Memory B cell (primary cell): ENCODE measurements at regions not wholly inside any gene's neighbourhood (a gene's known extent, or its start where the extent isn't known, plus 50 kb on each side); places are given as distances from the start of the nearest gene placed in this dataset.

Experiments
- ATAC-seq: fragments of 150-1000 bp; cut with Tn5 transposase; 2 replicates; pipeline ENCODE4 v1.10.0; 2021; ENCODE audit warnings: low read depth, mild to moderate bottlenecking, moderate library complexity
- DNase-seq, 2 donors: peaks; one replicate each; pipeline ENCODE4 v3.0.0; 2022; ENCODE audit warnings: low spot score in 2 of 2
- H3K27ac Mint-ChIP-seq: one replicate; pipeline ENCODE4 v1.8.0; 2022; ENCODE audit warnings: mild to moderate bottlenecking, moderate library complexity, mixed read lengths
- H3K27me3 Mint-ChIP-seq: one replicate; pipeline ENCODE4 v1.8.0; 2022; ENCODE audit warnings: mixed read lengths
- H3K36me3 Mint-ChIP-seq: one replicate; pipeline ENCODE4 v1.8.0; 2022; ENCODE audit warnings: mild to moderate bottlenecking, mixed read lengths
- H3K4me1 Mint-ChIP-seq: one replicate; pipeline ENCODE4 v1.8.0; 2022; ENCODE audit warnings: mixed read lengths
- H3K4me3 Mint-ChIP-seq: one replicate; pipeline ENCODE4 v1.8.0; 2022; ENCODE audit warnings: mild to moderate bottlenecking, moderate library complexity, mixed read lengths
- H3K9me3 Mint-ChIP-seq: one replicate; pipeline ENCODE4 v1.8.0; 2022; ENCODE audit warnings: mixed read lengths

DNA sequence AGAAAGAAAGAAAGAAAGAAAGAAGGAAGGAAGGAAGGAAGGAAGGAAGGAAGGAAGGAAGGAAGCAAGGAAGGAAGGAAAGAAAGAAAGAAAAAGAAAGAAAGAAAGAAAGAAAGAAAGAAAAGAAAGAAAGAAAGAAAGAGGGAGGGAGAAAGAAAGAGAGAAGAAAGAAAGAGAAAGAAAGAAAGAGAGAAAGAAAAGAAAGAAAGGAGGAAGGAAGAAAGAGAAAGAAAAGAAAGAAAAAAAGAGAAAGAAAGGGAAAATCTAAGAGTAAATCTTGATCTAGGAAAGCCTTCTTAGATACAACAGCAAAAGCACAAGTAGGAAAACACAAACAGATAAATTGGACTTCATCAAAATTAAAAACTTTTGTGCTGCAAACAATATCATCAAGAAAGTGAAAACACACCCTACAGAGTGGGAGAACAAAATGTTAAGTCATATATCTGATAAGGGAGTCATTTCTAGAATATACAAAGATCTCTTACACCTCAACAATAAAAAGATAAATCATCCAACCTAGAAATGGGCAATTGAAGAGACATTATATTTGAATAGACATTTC, 116.8 kb upstream of the FGF3 start:
- DNase-seq, result no peak
- no peak for ATAC-seq
- H3K9me3 Mint-ChIP-seq, result peaks cover 2% of the 10 kb centered on the region
- H3K4me1 Mint-ChIP-seq, result peaks cover 2% of the 10 kb centered on the region
- no peaks in the 10 kb centered on the region for H3K36me3 Mint-ChIP-seq
- H3K27ac Mint-ChIP-seq, result no peak overlapping the region
- no peak overlapping the region for H3K4me3 Mint-ChIP-seq
- H3K27me3 Mint-ChIP-seq, result peaks cover 7% of the 10 kb centered on the region

DNA sequence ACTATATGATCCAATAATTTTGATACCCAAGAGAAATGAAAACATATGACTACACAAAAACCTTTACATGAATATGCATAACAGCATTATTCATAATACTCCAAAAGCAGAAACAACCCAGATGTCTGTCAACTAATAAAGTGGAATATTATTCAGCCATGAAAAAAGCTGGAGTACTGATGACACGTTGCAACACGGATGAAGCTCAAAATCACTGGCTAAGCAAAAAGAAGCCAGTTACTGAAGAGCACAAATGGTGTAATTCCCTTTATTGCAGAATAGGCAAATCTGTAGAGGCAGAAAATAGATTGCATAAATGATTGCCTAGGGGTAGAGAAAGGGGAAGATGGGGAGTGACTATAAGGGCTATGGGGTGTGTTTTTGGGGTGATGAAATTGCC, 117.6 kb upstream of the FGF3 start:
- peaks cover 2% of the 10 kb centered on the region for H3K4me1 Mint-ChIP-seq
- DNase-seq (no peak), ATAC-seq (no peak)
- H3K27ac Mint-ChIP-seq, result no peak overlapping the region
- no peak overlapping the region for H3K4me3 Mint-ChIP-seq
- peaks cover 4% of the 10 kb centered on the region for H3K9me3 Mint-ChIP-seq
- peaks cover 8% of the 10 kb centered on the region for H3K27me3 Mint-ChIP-seq
- no peaks in the 10 kb centered on the region for H3K36me3 Mint-ChIP-seq

- no peaks in the 10 kb centered on the region for H3K4me1 Mint-ChIP-seq
- peaks cover 4% of the 10 kb centered on the region for H3K9me3 Mint-ChIP-seq
- H3K4me3 Mint-ChIP-seq, result no peak overlapping the region
- no peak overlapping the region for H3K27ac Mint-ChIP-seq
- ATAC-seq, result no peak
- no peak for DNase-seq
- peaks cover 7% of the 10 kb centered on the region for H3K27me3 Mint-ChIP-seq
- no peaks in the 10 kb centered on the region for H3K36me3 Mint-ChIP-seq
Observed at GRCh38 chr11:69938206-69938605, 119.0 kb upstream of the FGF3 start.

DNA sequence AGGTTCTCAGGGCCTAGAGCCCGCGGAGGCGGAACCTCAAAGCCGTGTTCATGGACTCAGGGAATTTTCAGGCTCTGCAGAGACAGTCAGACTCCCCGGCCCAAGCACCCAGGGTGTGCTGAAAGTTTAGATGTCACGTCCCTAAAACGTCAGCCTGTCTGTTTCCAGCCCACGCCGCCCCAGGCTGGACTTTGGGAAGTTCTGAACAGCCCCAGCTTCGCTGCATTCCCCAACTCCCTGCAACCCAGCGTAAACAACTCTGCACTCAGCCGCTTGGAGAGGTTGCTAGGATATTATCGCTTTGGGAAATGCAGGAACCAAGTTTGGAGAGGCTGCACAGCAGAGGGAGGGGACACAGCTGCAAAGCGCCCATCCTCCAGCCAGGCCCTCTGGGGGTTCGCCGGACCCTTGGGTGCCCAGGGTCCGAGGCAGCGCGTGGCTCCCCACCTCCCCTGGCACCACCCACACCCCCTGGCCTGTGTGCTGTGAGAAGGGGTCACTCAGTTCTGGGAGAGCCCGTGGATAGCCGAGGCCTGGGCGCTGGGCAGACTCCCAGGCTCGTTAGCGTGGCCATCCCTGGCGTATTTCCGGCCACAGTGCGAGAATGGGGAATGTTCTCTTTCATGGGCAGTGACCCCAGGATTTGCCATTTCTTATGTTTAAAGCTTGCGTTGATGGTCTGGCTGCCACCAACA, 120.5 kb upstream of the FGF3 start:
- no peak for ATAC-seq
- Mint-ChIP-seq H3K27ac (no peak overlapping the region), H3K36me3 (no peaks in the 10 kb centered on the region), H3K4me3 (no peak overlapping the region), H3K4me1 (no peaks in the 10 kb centered on the region), H3K27me3 (peaks cover 8% of the 10 kb centered on the region), H3K9me3 (peaks cover 4% of the 10 kb centered on the region)
- DNase-seq, result no peak

- H3K27me3 Mint-ChIP-seq, result peaks cover 9% of the 10 kb centered on the region
- no peak overlapping the region for H3K4me3 Mint-ChIP-seq
- H3K36me3 Mint-ChIP-seq, result no peaks in the 10 kb centered on the region
- H3K9me3 Mint-ChIP-seq, result peaks cover 4% of the 10 kb centered on the region
- DNase-seq, result no peak
- H3K4me1 Mint-ChIP-seq, result no peaks in the 10 kb centered on the region
- H3K27ac Mint-ChIP-seq, result no peak overlapping the region
- ATAC-seq, result no peak
Observed at GRCh38 chr11:69940246-69940610, 121.0 kb upstream of the FGF3 start.

GRCh38 chr11:69941546-69942332, 122.5 kb upstream of the FGF3 start:
- H3K27ac Mint-ChIP-seq, result no peak overlapping the region
- H3K36me3 Mint-ChIP-seq, result no peaks in the 10 kb centered on the region
- peaks cover 4% of the 10 kb centered on the region for H3K9me3 Mint-ChIP-seq
- no peak for DNase-seq
- H3K4me3 Mint-ChIP-seq, result no peak overlapping the region
- H3K4me1 Mint-ChIP-seq, result no peaks in the 10 kb centered on the region
- ATAC-seq, result no peak
- H3K27me3 Mint-ChIP-seq, result peaks cover 9% of the 10 kb centered on the region

DNA sequence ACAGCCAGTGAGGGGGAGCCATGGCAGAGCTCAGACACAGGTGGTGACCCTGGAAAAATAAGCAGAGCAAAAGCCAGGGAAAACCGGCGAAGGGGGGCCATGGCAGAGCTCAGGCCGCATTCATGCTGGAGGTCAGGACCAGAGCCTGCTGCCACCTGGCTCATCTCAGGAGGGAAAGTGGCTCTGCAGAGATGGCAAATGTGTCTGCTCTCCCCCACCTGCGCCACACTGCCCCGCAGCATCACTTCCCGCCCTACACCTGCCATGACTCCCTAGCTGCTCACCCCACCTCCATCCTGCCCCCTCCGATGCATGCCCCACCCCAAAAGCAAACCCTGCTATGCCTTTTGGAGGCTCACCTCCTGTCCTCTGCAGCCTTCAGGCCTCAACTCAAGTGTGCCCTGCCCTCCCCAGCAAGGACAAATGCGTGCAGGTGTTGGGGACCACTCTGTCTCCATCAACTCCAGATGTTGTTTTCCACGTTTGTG, 123.2 kb upstream of the FGF3 start:
- Mint-ChIP-seq H3K4me1 (no peaks in the 10 kb centered on the region), H3K9me3 (peaks cover 2% of the 10 kb centered on the region)

DNA sequence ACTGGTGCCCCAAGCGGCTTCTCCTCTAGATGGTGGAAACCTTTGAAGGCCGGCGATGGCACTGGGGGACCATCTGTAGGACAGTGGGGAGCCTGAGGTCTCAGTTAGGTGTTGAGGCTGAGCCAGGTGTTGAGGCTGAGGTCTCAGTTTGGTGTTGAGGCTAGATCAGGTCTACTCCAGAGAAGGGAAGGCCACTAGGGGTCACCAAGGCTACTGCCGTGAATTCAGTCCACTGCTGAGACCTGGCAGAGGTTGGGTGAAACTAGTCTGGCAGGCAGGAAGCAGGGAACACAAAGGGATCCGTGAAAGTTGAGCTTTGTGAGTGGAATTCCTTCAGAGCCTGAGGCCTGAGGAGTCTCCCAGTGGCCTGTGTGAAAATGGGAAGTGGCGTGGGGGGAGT, 123.8 kb upstream of the FGF3 start:
- Mint-ChIP-seq H3K4me1 (no peaks in the 10 kb centered on the region), H3K9me3 (peaks cover 2% of the 10 kb centered on the region), H3K4me3 (no peak overlapping the region), H3K27ac (no peak overlapping the region), H3K36me3 (no peaks in the 10 kb centered on the region), H3K27me3 (peaks cover 9% of the 10 kb centered on the region)
- no peak for DNase-seq
- ATAC-seq, result no peak

More for the DNA sequence above, 123.2 kb upstream of the FGF3 start:
- H3K36me3 Mint-ChIP-seq, result no peaks in the 10 kb centered on the region
- no peak for ATAC-seq
- no peak for DNase-seq
- no peak overlapping the region for H3K4me3 Mint-ChIP-seq
- no peak overlapping the region for H3K27ac Mint-ChIP-seq
- H3K27me3 Mint-ChIP-seq, result peaks cover 9% of the 10 kb centered on the region

DNA sequence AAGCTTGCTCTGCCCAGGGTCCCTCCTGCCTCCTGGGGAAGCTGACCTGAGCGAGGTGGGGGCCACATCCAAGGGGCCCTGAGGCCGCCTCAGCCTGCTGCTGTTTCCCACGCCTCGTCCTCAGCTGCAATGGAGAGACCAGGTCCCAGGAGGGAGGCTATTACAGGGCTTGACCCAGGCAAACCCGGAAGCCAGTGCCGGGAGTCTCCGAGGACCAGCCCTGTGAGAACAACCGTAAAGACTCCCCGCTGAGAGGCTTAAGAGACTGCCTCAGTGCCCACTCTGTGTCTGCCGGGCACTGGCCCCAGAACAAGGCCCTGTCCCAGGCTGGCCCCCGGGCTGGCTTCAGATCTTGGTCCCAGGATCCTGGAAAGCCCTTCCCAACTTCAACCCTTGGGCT, 124.3 kb upstream of the FGF3 start:
- no peaks in the 10 kb centered on the region for H3K36me3 Mint-ChIP-seq
- peaks cover 2% of the 10 kb centered on the region for H3K9me3 Mint-ChIP-seq
- ATAC-seq, result no peak
- H3K4me1 Mint-ChIP-seq, result no peaks in the 10 kb centered on the region
- peaks cover 9% of the 10 kb centered on the region for H3K27me3 Mint-ChIP-seq
- H3K27ac Mint-ChIP-seq, result no peak overlapping the region
- H3K4me3 Mint-ChIP-seq, result no peak overlapping the region
- DNase-seq, result no peak

- Mint-ChIP-seq H3K36me3 (no peaks in the 10 kb centered on the region), H3K27me3 (peaks cover 10% of the 10 kb centered on the region), H3K9me3 (peaks cover 2% of the 10 kb centered on the region), H3K27ac (no peak overlapping the region), H3K4me3 (no peak overlapping the region), H3K4me1 (no peaks in the 10 kb centered on the region)
- ATAC-seq (no peak), DNase-seq (no peak)
Observed at GRCh38 chr11:69944146-69944795, 125.1 kb upstream of the FGF3 start.

GRCh38 chr11:69945157-69945556, 125.9 kb upstream of the FGF3 start:
- H3K36me3 Mint-ChIP-seq, result no peaks in the 10 kb centered on the region
- DNase-seq (no peak), ATAC-seq (no peak)
- peaks cover 2% of the 10 kb centered on the region for H3K9me3 Mint-ChIP-seq
- H3K4me1 Mint-ChIP-seq, result no peaks in the 10 kb centered on the region
- no peak overlapping the region for H3K27ac Mint-ChIP-seq
- peaks cover 10% of the 10 kb centered on the region for H3K27me3 Mint-ChIP-seq
- no peak overlapping the region for H3K4me3 Mint-ChIP-seq

GRCh38 chr11:69947059-69947792, 128.0 kb upstream of the FGF3 start:
- Mint-ChIP-seq H3K9me3 (no peaks in the 10 kb centered on the region), H3K4me3 (no peak overlapping the region), H3K27me3 (peaks cover 9% of the 10 kb centered on the region), H3K4me1 (no peaks in the 10 kb centered on the region), H3K27ac (no peak overlapping the region), H3K36me3 (no peaks in the 10 kb centered on the region)
- no peak for DNase-seq
- no peak for ATAC-seq

DNA sequence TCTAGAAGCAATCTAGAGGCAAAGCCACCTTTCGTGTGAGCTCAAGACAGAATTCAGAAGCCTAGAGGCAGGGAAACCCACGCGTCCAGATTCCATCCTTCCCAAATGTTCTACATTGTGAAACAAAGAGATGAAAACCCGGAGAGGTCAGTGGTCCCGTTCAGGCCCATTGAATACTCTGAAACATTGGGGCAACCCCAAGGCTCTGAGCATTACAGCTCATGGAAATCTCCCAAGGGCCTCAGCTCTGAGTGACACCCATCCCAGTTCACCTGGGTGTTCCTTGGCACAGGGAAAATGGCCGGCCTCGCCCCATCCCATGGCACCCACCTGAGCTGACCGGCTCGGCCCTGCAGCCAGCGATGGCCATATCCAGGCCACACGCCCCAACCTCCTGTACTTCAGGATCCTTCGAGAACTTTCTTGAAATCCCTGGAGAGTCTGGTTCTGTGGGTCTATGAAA, 128.6 kb upstream of the FGF3 start:
- ATAC-seq (no peak), DNase-seq (no peak)
- peaks cover 7% of the 10 kb centered on the region for H3K27me3 Mint-ChIP-seq
- H3K9me3 Mint-ChIP-seq, result no peaks in the 10 kb centered on the region
- H3K4me3 Mint-ChIP-seq, result no peak overlapping the region
- H3K27ac Mint-ChIP-seq, result no peak overlapping the region
- H3K36me3 Mint-ChIP-seq, result no peaks in the 10 kb centered on the region
- H3K4me1 Mint-ChIP-seq, result peaks cover 1% of the 10 kb centered on the region
